ENCODE measurements at regions not wholly inside any gene's neighbourhood (a gene's known extent, or its start where the extent isn't known, plus 50 kb on each side); places are given as distances from the start of the nearest gene placed in this dataset.

GRCh38 chr1:38336961-38337360, 290.4 kb upstream of the POU3F1 start:
- no peak overlapping the region for H3K4me2 ChIP-seq (ENCODE audit: low read length)
- H3K4me1 ChIP-seq (ENCODE audit: insufficient read depth, low read length, poor library complexity, severe bottlenecking), result no peaks in the 10 kb centered on the region
- TF ChIP-seq CTCF (conservative IDR thresholded peaks at IDR 0.05; ENCODE audit: low read length) (no peak), EZH2phosphoT487 (IDR thresholded peaks at IDR 0.05; ENCODE audit: borderline replicate concordance, low read depth, low read length) (no peak)
- no peaks in the 10 kb centered on the region for H3K9me3 ChIP-seq (ENCODE audit: low read length)
- BruUV-seq (replicated peaks), result no TSS peak
- POLR2A ChIA-PET, result no interaction called here
- no peaks in the 10 kb centered on the region for H3K36me3 ChIP-seq (ENCODE audit: insufficient read depth, low read length)
- H3K9me2 ChIP-seq (ENCODE audit: insufficient read depth, low read length), result no peaks in the 10 kb centered on the region
- CTCF ChIA-PET (ENCODE audit: unreplicated experiment), result no interaction called here
- intact Hi-C loops (cut with micrococcal nuclease; ENCODE audit: unreplicated experiment), result no loop called here
- no peaks in the 10 kb centered on the region for H4K20me1 ChIP-seq (ENCODE audit: insufficient read depth, low read length)
- H3K79me2 ChIP-seq (ENCODE audit: insufficient read depth, low read depth, low read length), result no peaks in the 10 kb centered on the region
- no peak overlapping the region for H3K27ac ChIP-seq (ENCODE audit: low read depth, low read length, poor library complexity, severe bottlenecking)
- H3K4me3 ChIP-seq (ENCODE audit: low read depth, low read length, poor library complexity, severe bottlenecking), result no peak overlapping the region
- no peak overlapping the region for H2AFZ ChIP-seq (ENCODE audit: low read length)
- no peak for DNase-seq (ENCODE audit: low spot score)

- Histone ChIP-seq H3K4me1 (ENCODE audit: insufficient read depth, low read length, poor library complexity, severe bottlenecking) (no peaks in the 10 kb centered on the region), H3K36me3 (ENCODE audit: insufficient read depth, low read length) (no peaks in the 10 kb centered on the region), H3K9me3 (ENCODE audit: low read length) (no peaks in the 10 kb centered on the region), H2AFZ (ENCODE audit: low read length) (no peak overlapping the region), H3K27ac (ENCODE audit: low read depth, low read length, poor library complexity, severe bottlenecking) (no peak overlapping the region), H4K20me1 (ENCODE audit: insufficient read depth, low read length) (no peaks in the 10 kb centered on the region), H3K4me2 (ENCODE audit: low read length) (no peak overlapping the region), H3K4me3 (ENCODE audit: low read depth, low read length, poor library complexity, severe bottlenecking) (no peak overlapping the region), H3K79me2 (ENCODE audit: insufficient read depth, low read depth, low read length) (no peaks in the 10 kb centered on the region), H3K9me2 (ENCODE audit: insufficient read depth, low read length) (no peaks in the 10 kb centered on the region)
- TF ChIP-seq EZH2phosphoT487 (IDR thresholded peaks at IDR 0.05; ENCODE audit: borderline replicate concordance, low read depth, low read length) (no peak), CTCF (conservative IDR thresholded peaks at IDR 0.05; ENCODE audit: low read length) (no peak)
- no TSS peak for BruUV-seq (replicated peaks)
- ChIA-PET POLR2A (no interaction called here), CTCF (ENCODE audit: unreplicated experiment) (no interaction called here)
- no peak for DNase-seq (ENCODE audit: low spot score)
- intact Hi-C loops (cut with micrococcal nuclease; ENCODE audit: unreplicated experiment), result no loop called here
Measured at GRCh38 chr1:38336301-38336923, 289.8 kb upstream of the POU3F1 start.

- POLR2A ChIA-PET, result no interaction called here
- TF ChIP-seq CTCF (conservative IDR thresholded peaks at IDR 0.05; ENCODE audit: low read length), result no peak
- no peak for TF ChIP-seq EZH2phosphoT487 (IDR thresholded peaks at IDR 0.05; ENCODE audit: borderline replicate concordance, low read depth, low read length)
- no peak overlapping the region for H2AFZ ChIP-seq (ENCODE audit: low read length)
- no peaks in the 10 kb centered on the region for H3K4me1 ChIP-seq (ENCODE audit: insufficient read depth, low read length, poor library complexity, severe bottlenecking)
- H3K27ac ChIP-seq (ENCODE audit: low read depth, low read length, poor library complexity, severe bottlenecking), result no peak overlapping the region
- DNase-seq (ENCODE audit: low spot score), result no peak
- no peak overlapping the region for H3K4me3 ChIP-seq (ENCODE audit: low read depth, low read length, poor library complexity, severe bottlenecking)
- intact Hi-C loops (cut with micrococcal nuclease; ENCODE audit: unreplicated experiment), result no loop called here
- BruUV-seq (replicated peaks), result no TSS peak
- H3K4me2 ChIP-seq (ENCODE audit: low read length), result no peak overlapping the region
- H3K9me2 ChIP-seq (ENCODE audit: insufficient read depth, low read length), result no peaks in the 10 kb centered on the region
- no peaks in the 10 kb centered on the region for H3K79me2 ChIP-seq (ENCODE audit: insufficient read depth, low read depth, low read length)
- H3K36me3 ChIP-seq (ENCODE audit: insufficient read depth, low read length), result no peaks in the 10 kb centered on the region
- no peaks in the 10 kb centered on the region for H3K9me3 ChIP-seq (ENCODE audit: low read length)
- H4K20me1 ChIP-seq (ENCODE audit: insufficient read depth, low read length), result no peaks in the 10 kb centered on the region
- CTCF ChIA-PET (ENCODE audit: unreplicated experiment), result no interaction called here
Measured at GRCh38 chr1:38334930-38335592, 288.5 kb upstream of the POU3F1 start.
